ENCODE measurements at regions not wholly inside any gene's neighbourhood (a gene's known extent, or its start where the extent isn't known, plus 50 kb on each side); places are given as distances from the start of the nearest gene placed in this dataset.
A peak's percentile ranks its signal among the peaks of the same experiment; 100 is the strongest.

DNA sequence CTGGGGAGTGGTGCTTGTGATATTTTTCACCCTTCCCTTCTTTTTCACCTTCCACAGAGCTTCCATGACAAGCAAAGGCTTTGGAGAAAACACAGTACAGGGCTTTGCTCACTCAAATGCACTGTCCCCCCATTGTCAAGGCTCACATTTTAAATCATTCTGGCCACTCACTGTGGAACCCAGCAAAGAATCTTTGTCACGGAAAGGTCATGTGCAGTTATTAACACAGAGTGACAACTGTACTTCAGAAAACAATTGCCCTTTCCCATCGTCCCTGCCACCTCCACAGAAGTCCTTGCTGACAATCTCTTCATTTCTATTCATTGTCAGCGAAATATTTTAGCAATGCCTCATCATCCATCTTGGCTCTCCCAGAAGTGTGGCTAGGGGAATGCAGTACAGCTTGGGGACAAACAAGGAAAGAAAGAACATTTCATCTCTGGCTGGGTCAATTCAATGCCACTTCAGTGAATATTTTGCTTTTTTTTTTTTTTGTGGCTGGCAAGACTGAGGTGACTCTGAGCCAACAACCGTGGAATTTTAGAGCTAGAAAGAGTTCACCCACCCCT lies 851.0 kb downstream of the KCNMA1 start:
- no peaks in the 10 kb centered on the region for H3K36me3 ChIP-seq
- H3K9me3 ChIP-seq: peaks cover 0 to 10% (median 0%) of the 10 kb centered on the region in 12 donors
- no peaks in the 10 kb centered on the region for H3K27me3 ChIP-seq
- H3K27ac ChIP-seq: peak overlapping the region in 1 of 12 donors; percentile 7
- DNase-seq (no peak), ATAC-seq (no peak)
- no peak overlapping the region for H3K4me3 ChIP-seq
- TF ChIP-seq, protein P1, sequence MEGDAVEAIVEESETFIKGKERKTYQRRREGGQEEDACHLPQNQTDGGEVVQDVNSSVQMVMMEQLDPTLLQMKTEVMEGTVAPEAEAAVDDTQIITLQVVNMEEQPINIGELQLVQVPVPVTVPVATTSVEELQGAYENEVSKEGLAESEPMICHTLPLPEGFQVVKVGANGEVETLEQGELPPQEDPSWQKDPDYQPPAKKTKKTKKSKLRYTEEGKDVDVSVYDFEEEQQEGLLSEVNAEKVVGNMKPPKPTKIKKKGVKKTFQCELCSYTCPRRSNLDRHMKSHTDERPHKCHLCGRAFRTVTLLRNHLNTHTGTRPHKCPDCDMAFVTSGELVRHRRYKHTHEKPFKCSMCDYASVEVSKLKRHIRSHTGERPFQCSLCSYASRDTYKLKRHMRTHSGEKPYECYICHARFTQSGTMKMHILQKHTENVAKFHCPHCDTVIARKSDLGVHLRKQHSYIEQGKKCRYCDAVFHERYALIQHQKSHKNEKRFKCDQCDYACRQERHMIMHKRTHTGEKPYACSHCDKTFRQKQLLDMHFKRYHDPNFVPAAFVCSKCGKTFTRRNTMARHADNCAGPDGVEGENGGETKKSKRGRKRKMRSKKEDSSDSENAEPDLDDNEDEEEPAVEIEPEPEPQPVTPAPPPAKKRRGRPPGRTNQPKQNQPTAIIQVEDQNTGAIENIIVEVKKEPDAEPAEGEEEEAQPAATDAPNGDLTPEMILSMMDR (IDR thresholded peaks at IDR 0.05): no peak
- TF ChIP-seq POLR2A (IDR thresholded peaks at IDR 0.05): no peak
- WGBS, 4 donors: 59 to 72% (median 63%) methylated on average over 4 of the region's 4 CpGs
- intact Hi-C loops (cut with DNase I): no loop called here
- H3K4me1 ChIP-seq: peaks cover 0 to 7% (median 0%) of the 10 kb centered on the region in 12 donors

DNA sequence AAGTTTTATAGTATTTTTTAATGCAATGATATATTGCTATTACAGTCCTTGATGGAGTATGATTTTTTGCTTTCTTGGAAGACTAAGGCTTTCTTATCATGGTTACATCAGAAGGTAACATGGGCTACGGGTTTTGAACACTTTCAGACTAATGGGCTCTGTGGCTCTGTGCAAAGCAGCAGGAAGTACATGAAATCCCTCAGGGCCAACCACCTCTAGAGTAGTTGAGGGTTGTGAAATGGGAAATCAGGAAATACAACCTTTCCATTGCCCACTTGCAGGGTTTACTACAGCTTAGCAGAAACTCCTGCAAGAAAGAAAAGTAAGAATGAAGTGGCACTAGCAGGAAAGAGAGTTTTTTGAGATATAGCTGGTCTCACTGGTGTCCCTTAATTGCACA lies 853.5 kb downstream of the KCNMA1 start:
- no peak for TF ChIP-seq POLR2A (IDR thresholded peaks at IDR 0.05)
- TF ChIP-seq, protein P1 (IDR thresholded peaks at IDR 0.05): no peak
- no peak for DNase-seq
- ATAC-seq: no peak
- peaks cover 0 to 12% (median 3%) of the 10 kb centered on the region in 12 donors for H3K4me1 ChIP-seq
- H3K9me3 ChIP-seq: peaks cover 0 to 10% (median 0%) of the 10 kb centered on the region in 12 donors
- no peaks in the 10 kb centered on the region for H3K36me3 ChIP-seq
- no peak overlapping the region for H3K27ac ChIP-seq
- no peaks in the 10 kb centered on the region for H3K27me3 ChIP-seq
- no peak overlapping the region for H3K4me3 ChIP-seq
- 58 to 63% (median 60%) methylated on average over 1 of the region's 1 CpG for WGBS, 4 donors
- intact Hi-C loops (cut with DNase I): no loop called here

DNA sequence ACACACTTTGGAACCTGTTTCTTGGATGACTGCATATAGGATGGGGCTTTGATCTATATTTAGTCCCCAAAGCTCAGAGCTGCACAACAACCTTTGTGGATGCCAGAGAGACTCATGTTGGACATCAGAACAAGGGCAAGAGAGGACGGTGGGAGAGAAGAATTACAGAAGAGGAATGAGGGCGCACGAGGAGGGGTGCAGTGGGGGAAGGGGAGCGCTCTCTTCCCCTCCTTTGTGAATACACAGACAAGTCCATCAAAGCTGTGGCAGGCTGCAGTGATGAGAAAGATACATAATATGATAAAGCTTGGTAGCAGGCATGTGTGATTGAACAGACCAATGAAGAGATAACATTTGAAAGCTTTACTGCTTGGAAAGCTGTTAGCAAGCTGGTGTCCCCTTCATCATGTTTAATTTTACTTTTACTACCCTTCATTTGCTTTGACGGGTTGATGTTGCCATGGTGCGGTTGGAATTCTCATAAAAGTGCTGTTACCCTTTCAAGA lies 857.8 kb downstream of the KCNMA1 start:
- H3K27ac ChIP-seq: peak overlapping the region in 1 of 12 donors; percentile 55
- H3K4me1 ChIP-seq: peaks cover 0 to 24% (median 0%) of the 10 kb centered on the region in 12 donors
- H3K9me3 ChIP-seq: peaks cover 0 to 11% (median 0%) of the 10 kb centered on the region in 12 donors
- DNase-seq (no peak), ATAC-seq (no peak)
- 49 to 54% (median 52%) methylated on average over 6 of the region's 6 CpGs for WGBS, 4 donors
- no peaks in the 10 kb centered on the region for H3K36me3 ChIP-seq
- no peaks in the 10 kb centered on the region for H3K27me3 ChIP-seq
- no peak for TF ChIP-seq POLR2A (IDR thresholded peaks at IDR 0.05)
- TF ChIP-seq, protein P1 (IDR thresholded peaks at IDR 0.05): no peak
- intact Hi-C loops (cut with DNase I): loop anchor here in 5 of 10 donors (5.0 to 10.0 kb wide), 10 partner anchors 102 to 1378 kb away; partner anchors contain the start of gene ZNF503 (in 1 of the 5)
- H3K4me3 ChIP-seq: no peak overlapping the region

DNA sequence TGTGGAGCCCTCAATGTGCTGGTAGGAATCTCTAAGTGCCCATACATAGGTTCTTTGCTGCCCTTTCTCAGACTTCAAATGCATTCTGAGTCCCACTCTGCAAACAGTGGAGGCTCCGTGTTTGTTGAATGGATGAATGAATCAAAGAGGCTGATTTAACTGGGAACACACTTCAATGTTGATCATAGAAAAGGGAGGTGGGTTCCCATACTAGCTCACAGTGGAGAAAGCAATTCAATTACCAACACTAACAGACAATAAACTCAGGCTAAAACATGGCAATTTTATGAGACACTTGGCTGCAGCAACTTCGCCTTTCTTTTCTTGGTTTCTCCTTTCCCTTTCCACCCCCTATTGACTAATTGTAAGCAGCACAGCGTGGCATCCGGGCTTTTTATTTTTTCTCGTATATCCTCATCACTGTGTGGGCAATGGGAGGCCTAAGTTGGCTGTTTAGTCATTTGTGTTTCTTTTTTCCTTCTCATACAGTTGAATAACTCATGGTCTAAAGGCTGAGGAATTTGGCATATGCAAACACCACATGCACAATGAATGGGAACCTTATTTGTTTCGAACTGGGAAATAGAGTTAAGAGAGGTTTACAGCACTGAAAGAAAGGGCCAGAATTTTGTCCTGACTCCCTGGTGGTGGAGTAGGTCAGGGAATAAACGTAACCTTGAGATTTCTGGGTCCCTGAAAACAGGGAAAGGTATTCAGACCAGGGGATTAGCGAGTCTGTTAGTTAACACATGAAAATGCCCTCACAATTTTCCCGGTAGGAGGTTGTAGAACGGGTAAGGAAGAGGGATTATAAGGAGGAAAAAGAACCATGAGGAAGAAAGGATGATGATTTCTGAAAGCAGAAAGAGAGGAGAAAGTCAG lies 858.5 kb downstream of the KCNMA1 start:
- no peaks in the 10 kb centered on the region for H3K27me3 ChIP-seq
- 45 to 54% (median 49%) methylated on average over 10 of the region's 10 CpGs for WGBS, 4 donors
- peak overlapping the region in 2 of 12 donors; percentile 21 to 55 for H3K27ac ChIP-seq
- ATAC-seq: no peak
- TF ChIP-seq, protein P1 (IDR thresholded peaks at IDR 0.05): peak in 2 of 12 donors; percentile 14 to 27
- TF ChIP-seq POLR2A (IDR thresholded peaks at IDR 0.05): no peak
- H3K36me3 ChIP-seq: no peaks in the 10 kb centered on the region
- intact Hi-C loops (cut with DNase I): loop anchor here in 5 of 10 donors (5.0 to 10.0 kb wide), 10 partner anchors 103 to 1377 kb away; partner anchors contain the start of gene ZNF503 (in 1 of the 5)
- DNase-seq: no peak
- peaks cover 0 to 18% (median under 1%) of the 10 kb centered on the region in 12 donors for H3K9me3 ChIP-seq
- H3K4me1 ChIP-seq: peaks cover 0 to 24% (median 0%) of the 10 kb centered on the region in 12 donors
- no peak overlapping the region for H3K4me3 ChIP-seq

All from heart left ventricle (tissue), 16 donors.